HG02938 (cell line): ENCODE measurements at regions not wholly inside any gene's neighbourhood (a gene's known extent, or its start where the extent isn't known, plus 50 kb on each side); places are given as distances from the start of the nearest gene placed in this dataset.
"Not testable (repeated sequence)": the region's sequence is repeated elsewhere in the genome, so short reads cannot be mapped to it uniquely, and the experiment has no call there.

Experiments used
- ATAC-seq: cut with Tn5 transposase; IDR thresholded peaks from one replicate; pipeline ENCODE4 v1.9.1; 2021; ENCODE audit warnings: mild to moderate bottlenecking, moderate library complexity; ENCODE audit not compliant: unreplicated experiment

- ATAC-seq, result no peak
Measured at GRCh38 chr2:53381271-53381670, 386.3 kb upstream of the CHAC2 start.

DNA sequence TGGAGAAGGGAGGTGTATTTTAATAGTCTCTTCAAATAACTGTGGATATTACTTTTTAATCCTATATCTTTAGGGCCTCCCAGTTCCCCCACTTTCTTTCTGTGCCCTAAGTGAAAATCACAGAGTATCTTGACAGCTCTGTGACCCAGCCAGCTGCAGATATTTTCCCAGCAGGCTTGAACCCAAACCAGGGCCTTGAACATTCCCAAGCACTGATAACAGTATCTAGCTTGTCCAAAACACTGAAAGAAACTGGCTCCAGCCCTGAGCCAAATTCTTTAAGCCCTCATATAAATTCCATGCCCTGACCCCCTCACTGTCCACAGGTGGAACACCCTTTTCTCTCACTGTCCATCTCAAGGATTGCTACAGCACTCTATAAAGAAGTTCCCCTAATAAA, 388.1 kb upstream of the CHAC2 start:
- ATAC-seq, result no peak

GRCh38 chr2:53378791-53379190, 388.8 kb upstream of the CHAC2 start:
- no peak for ATAC-seq

- ATAC-seq, result no peak
Measured at GRCh38 chr2:53373126-53373525, 394.5 kb upstream of the CHAC2 start.

- no peak for ATAC-seq
Measured at GRCh38 chr2:53366543-53366942, 401.1 kb upstream of the CHAC2 start.

GRCh38 chr2:53362934-53363333, 404.7 kb upstream of the CHAC2 start:
- no peak for ATAC-seq

- no peak for ATAC-seq
Measured at GRCh38 chr2:53356291-53356905, 411.2 kb upstream of the CHAC2 start.

GRCh38 chr2:53353135-53354114, 414.2 kb upstream of the CHAC2 start:
- no peak for ATAC-seq

DNA sequence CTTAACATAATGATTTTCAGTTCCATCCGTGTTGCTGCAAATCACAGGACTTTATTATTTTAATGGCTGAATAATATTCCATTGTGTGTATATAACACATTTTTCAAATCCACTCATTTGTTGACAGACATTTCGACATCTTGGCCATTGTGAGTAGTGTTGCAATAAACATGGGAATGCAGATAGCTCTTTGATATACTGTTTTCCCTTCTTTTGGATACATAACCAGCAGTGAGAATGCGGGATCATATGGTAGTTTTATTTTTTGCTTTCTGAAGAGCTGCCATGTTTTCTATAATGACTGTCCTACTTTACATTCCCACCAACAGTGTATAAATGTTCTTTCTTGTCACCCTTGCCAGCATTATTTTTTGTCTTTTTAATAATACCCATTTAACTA, 420.3 kb upstream of the CHAC2 start:
- ATAC-seq, result no peak

GRCh38 chr2:53342248-53342647, 425.4 kb upstream of the CHAC2 start:
- ATAC-seq, result no peak

DNA sequence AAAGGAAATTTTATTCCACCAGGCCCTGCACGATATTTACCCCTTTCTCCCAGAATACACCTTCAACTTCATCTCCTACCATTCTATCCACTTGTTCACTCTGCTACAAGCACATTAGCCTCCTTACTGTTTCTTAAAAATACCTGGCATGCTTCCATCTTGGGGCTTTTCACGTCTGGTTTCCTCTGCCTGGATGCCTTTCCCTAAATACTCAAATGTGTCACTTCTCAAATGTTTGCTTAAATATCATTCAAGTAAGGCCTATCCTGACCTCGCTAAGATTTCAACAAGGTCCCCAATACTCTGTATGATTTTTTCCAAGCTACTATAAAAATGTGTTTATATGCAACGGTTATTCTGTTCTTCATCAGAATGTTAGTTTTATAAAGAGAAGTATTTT, 433.0 kb upstream of the CHAC2 start:
- ATAC-seq, result no peak

GRCh38 chr2:53331667-53332066, 435.9 kb upstream of the CHAC2 start:
- no peak for ATAC-seq

- no peak for ATAC-seq
Measured at GRCh38 chr2:53317861-53318260, 449.7 kb upstream of the CHAC2 start.

DNA sequence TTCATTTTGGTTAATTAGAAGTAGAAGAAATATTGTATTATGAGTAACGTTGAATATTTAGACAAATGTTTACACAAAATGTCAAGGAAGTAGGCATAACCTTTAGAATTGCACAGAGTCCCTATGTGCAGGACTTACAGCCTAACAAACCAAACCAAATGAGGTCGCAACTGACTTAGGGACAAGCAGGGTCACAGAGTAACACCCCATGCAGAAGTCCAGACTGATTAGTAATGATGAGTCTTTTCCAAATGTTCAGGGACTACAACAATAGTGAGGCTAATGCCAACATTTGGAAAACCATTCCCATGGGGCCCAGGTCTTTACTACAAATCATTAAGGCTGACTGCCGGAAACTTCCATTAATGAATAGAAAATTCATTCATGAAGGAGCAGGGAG, 452.5 kb upstream of the CHAC2 start:
- no peak for ATAC-seq

- no peak for ATAC-seq
Measured at GRCh38 chr2:53314718-53315117, 452.9 kb upstream of the CHAC2 start.

- ATAC-seq, result not testable (repeated sequence)
Measured at GRCh38 chr2:53313644-53314043, 454.0 kb upstream of the CHAC2 start.

GRCh38 chr2:53312721-53313120, 454.9 kb upstream of the CHAC2 start:
- no peak for ATAC-seq

DNA sequence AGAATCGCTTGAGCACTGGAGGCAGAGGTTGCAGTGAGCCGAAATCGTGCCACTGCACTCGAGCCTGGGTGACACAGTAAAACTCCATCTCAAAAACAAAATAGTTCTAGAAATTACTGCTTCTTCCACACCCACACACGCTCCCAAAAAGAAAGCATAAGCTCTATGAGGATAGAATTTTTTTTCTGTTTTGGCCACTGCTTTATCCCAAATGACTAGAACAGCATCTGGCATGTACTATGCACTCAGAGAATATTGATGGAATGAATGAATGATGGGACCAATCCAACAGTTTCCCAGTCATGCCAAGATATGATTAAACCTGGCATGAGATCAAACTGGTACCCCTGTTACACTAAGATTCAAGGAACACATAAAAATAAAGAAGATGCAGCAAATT, 455.4 kb upstream of the CHAC2 start:
- no peak for ATAC-seq

- no peak for ATAC-seq
Measured at GRCh38 chr2:53303012-53303578, 464.5 kb upstream of the CHAC2 start.

- no peak for ATAC-seq
Measured at GRCh38 chr2:53302455-53302854, 465.1 kb upstream of the CHAC2 start.

DNA sequence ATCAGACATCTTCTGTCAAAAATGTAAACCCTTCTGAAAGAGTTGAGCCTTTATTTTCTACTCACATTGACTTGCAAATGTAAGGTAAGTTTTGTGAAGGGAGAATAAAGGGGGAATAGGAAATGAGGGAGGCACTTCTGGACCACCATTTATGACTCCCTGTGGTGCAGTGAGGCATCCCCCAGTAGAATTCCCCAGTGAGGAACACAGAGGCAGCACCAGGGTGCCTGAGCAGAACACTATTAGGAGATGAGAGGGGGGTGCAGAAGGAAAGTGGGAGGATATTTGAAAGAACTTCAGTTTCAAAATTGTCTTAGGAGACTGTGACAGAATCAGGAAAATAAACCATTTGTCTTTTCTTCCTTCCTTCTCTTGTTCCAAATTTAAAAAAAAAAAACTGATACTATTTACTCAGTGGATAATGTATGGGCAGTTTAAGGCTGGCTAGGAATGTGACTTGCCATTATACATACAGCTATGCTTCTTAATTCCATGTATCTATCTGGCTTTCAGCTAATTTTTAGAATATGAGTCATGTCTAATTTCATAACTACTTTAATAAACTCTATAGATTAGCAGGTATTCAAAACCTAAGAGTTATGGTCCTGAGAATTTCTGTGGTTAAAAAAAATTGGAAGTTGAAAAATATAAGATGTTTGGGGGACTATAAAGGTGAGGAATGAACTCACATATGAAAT, 478.1 kb upstream of the CHAC2 start:
- ATAC-seq, result no peak
